AG04450 (cell line): ENCODE measurements at regions not wholly inside any gene's neighbourhood (a gene's known extent, or its start where the extent isn't known, plus 50 kb on each side); places are given as distances from the start of the nearest gene placed in this dataset.

Source experiments
- CTCF ChIA-PET: fragments of 300-600, 350-600 bp; formaldehyde crosslinking; extraction: SDS; loops from one replicate; lab custom pipeline; 2022; ENCODE audit warnings: antibody characterized with exemption, inconsistent platforms; lab: Charles Lee
- POLR2A ChIA-PET: fragments of 350-600 bp; formaldehyde crosslinking; extraction: SDS; loops from one replicate; lab custom pipeline; 2021; ENCODE audit warnings: antibody characterized with exemption, inconsistent platforms; lab: Yijun Ruan, JAX
- DNase-seq: peaks from one replicate; pipeline ENCODE4 v3.0.0-alpha.2; 2011; ENCODE audit warnings: low read depth, low spot score
- H3K27ac ChIP-seq: one replicate; pipeline ENCODE4 v1.5.1; 2012; ENCODE audit warnings: low read depth, low read length, control low read depth
- H3K27me3 ChIP-seq: one replicate; pipeline ENCODE4 v1.6.0; 2012; ENCODE audit warnings: low read length; ENCODE audit not compliant: control insufficient read depth, insufficient read depth
- H3K4me3 ChIP-seq: 2 replicates; pipeline ENCODE4 v1.5.1; 2011; ENCODE audit warnings: mild to moderate bottlenecking, low read depth, low read length, control low read depth
- H3K9me3 ChIP-seq: 2 replicates; pipeline ENCODE4 v1.5.1; 2012; ENCODE audit warnings: low read length; ENCODE audit not compliant: control insufficient read depth, insufficient read depth
- TF ChIP-seq, protein P1 (sequence below): IDR thresholded peaks from 2 replicates; pipeline ENCODE4 v1.5.1; 2011; ENCODE audit warnings: low read depth, low read length, control low read depth, inconsistent platforms

DNA sequence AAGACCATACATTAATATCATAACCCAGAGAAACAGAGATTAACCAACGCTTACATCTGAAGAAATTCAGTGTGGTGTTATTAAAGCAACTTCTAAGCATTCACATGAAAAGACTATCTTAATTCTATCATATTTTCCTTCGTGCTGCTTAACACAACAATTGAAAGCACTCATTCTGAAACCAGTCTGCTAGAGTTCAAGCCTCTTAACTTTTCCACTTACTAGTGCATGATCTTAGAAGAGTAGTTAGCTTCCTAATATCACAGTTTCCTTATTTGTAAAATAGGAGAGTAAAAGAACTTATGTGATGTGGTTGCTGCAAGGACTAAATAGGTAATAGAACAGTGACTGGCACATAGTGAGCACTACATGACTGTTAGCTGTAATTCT, 379.3 kb downstream of the TRIM36 start:
- CTCF ChIA-PET = no interaction called here

DNA sequence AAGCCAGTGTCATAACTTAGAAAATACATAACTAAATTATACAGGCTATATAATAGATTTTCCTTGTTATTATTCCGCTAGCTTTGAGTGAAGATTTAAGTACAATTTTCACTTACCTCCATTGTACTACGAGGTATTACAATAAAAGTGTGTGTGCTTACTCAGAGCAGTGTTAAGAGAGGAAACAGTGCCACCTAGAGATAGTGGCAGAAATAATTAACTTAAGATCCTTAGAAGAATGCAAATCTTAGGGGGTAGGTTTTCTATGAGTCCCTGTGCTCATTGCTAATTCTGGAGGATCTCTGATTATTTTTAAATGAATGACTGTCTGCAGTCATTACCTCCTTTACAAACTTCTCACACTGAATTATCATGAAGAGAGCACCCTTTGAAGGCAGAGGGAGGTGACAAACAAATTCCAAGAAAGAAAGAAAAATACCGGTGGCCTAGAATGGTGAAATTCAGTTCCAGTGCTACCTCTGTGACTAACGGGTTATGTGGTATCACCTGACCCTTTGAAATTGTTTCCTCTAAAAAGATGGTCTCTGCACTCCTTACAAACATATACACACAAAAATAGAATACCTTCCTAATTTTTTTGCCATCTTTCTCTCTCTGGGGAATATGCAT, 379.8 kb downstream of the TRIM36 start:
- Histone ChIP-seq H3K27ac (no peak overlapping the region), H3K27me3 (no peaks in the 10 kb centered on the region), H3K9me3 (peaks cover 3% of the 10 kb centered on the region; the same call in 1 of the 2 replicates), H3K4me3 (no peak overlapping the region)
- TF ChIP-seq, protein P1, sequence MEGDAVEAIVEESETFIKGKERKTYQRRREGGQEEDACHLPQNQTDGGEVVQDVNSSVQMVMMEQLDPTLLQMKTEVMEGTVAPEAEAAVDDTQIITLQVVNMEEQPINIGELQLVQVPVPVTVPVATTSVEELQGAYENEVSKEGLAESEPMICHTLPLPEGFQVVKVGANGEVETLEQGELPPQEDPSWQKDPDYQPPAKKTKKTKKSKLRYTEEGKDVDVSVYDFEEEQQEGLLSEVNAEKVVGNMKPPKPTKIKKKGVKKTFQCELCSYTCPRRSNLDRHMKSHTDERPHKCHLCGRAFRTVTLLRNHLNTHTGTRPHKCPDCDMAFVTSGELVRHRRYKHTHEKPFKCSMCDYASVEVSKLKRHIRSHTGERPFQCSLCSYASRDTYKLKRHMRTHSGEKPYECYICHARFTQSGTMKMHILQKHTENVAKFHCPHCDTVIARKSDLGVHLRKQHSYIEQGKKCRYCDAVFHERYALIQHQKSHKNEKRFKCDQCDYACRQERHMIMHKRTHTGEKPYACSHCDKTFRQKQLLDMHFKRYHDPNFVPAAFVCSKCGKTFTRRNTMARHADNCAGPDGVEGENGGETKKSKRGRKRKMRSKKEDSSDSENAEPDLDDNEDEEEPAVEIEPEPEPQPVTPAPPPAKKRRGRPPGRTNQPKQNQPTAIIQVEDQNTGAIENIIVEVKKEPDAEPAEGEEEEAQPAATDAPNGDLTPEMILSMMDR = no peak
- ChIA-PET CTCF (no interaction called here), POLR2A (no interaction called here)
- DNase-seq = no peak

More for the DNA sequence above, 379.3 kb downstream of the TRIM36 start:
- TF ChIP-seq, protein P1 = no peak
- no peak overlapping the region for H3K4me3 ChIP-seq
- no peak for DNase-seq
- POLR2A ChIA-PET = no interaction called here
- no peaks in the 10 kb centered on the region for H3K27me3 ChIP-seq
- H3K9me3 ChIP-seq = no peaks in the 10 kb centered on the region; the same call in 1 of the 2 replicates
- H3K27ac ChIP-seq = no peak overlapping the region

DNA sequence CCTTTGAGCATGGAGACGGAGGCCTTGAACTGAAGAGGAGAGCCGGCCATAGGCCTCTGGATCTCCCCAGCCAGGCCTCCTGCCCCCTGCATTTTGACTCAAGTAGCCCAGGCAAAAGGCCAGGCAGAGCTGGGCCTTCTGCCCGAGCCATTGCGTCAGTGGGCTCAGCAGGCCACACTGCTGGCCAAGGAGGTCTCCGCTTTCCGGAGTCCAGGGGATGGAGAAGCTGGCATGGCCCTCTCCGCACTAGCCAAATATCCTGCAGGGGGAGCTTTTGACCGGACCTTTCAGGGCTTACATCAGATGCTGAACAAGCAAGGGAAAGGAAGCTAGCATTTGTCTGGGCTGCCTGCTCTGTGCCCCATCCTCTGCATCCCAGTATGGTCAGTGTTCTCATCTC, 386.8 kb downstream of the TRIM36 start:
- TF ChIP-seq, protein P1 = no peak
- Histone ChIP-seq H3K27me3 (no peaks in the 10 kb centered on the region), H3K9me3 (peaks cover 29% of the 10 kb centered on the region), H3K27ac (no peak overlapping the region), H3K4me3 (no peak overlapping the region)
- no peak for DNase-seq
- ChIA-PET POLR2A (no interaction called here), CTCF (no interaction called here)

DNA sequence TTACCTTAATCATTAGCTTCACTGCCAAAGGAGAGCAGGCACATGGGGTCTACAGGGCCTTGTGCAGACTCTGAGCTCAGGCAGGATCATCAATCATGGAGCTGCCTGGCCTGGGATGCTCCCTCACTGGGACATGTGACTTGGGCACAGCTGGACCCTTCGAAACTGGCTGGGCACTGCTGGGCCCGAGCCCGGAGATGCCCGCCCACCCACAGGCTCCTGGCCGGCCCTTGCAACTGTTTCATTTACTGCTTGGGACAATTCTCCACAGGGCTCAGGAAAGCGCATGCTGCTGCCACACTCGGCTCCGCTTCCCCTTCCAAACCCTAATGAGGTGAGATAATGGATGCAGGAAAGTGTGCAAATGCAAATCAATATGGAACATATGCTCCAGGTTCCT, 387.5 kb downstream of the TRIM36 start:
- Histone ChIP-seq H3K9me3 (peaks cover 32% of the 10 kb centered on the region), H3K27ac (no peak overlapping the region), H3K4me3 (no peak overlapping the region), H3K27me3 (no peaks in the 10 kb centered on the region)
- TF ChIP-seq, protein P1 = no peak
- CTCF ChIA-PET = no interaction called here
- DNase-seq = no peak
- POLR2A ChIA-PET = no interaction called here

DNA sequence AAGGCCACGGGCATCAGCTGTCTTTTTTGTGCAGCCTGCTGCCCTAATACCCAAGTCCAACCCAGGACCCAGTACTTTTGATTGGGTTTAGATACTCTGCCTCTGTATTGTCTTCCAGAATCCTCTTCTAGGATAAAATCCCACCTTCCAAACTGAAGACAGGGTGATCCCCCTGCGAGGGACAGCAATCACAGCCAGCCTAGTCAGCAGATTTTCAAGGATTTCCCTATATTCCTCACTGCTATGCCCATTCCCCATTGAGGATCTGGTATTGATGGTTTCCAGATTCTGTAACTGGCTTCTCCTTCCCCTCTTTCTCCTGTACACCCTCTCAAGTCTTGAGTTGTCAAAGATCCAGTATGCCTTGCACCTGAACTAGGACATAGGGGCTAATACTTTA, 389.4 kb downstream of the TRIM36 start:
- POLR2A ChIA-PET = no interaction called here
- CTCF ChIA-PET = no interaction called here

More for the DNA sequence above, 389.4 kb downstream of the TRIM36 start:
- Histone ChIP-seq H3K27me3 (no peaks in the 10 kb centered on the region), H3K27ac (no peak overlapping the region), H3K9me3 (peaks cover 34% of the 10 kb centered on the region), H3K4me3 (no peak overlapping the region)
- TF ChIP-seq, protein P1 = no peak
- no peak for DNase-seq
